ENCODE measurements at regions not wholly inside any gene's neighbourhood (a gene's known extent, or its start where the extent isn't known, plus 50 kb on each side); places are given as distances from the start of the nearest gene placed in this dataset.
A peak's percentile ranks its signal among the peaks of the same experiment; 100 is the strongest.

- H3K4me1 ChIP-seq (ENCODE audit: insufficient read depth, low read length): no peaks in the 10 kb centered on the region
- H3K4me3 ChIP-seq (ENCODE audit: low read length): no peak overlapping the region
- no peaks in the 10 kb centered on the region for H3K27me3 ChIP-seq (ENCODE audit: insufficient read depth, low read length)
- no peaks in the 10 kb centered on the region for H3K36me3 ChIP-seq (ENCODE audit: insufficient read depth, low read length)
- H2AFZ ChIP-seq (ENCODE audit: low read depth, low read length): no peak overlapping the region
- no peaks in the 10 kb centered on the region for H3K9me3 ChIP-seq (ENCODE audit: low read length)
Measured at GRCh38 chr10:4359003-4359402, 467.0 kb upstream of the AKR1E2 start.

GRCh38 chr10:4357911-4358310, 468.1 kb upstream of the AKR1E2 start:
- H2AFZ ChIP-seq (ENCODE audit: low read depth, low read length): no peak overlapping the region
- H3K9me3 ChIP-seq (ENCODE audit: low read length): no peaks in the 10 kb centered on the region
- peaks cover 8% of the 10 kb centered on the region for H3K4me1 ChIP-seq (ENCODE audit: insufficient read depth, low read length)
- no peaks in the 10 kb centered on the region for H3K27me3 ChIP-seq (ENCODE audit: insufficient read depth, low read length)
- no peak overlapping the region for H3K4me3 ChIP-seq (ENCODE audit: low read length)
- H3K36me3 ChIP-seq (ENCODE audit: insufficient read depth, low read length): no peaks in the 10 kb centered on the region

GRCh38 chr10:4355350-4355749, 470.7 kb upstream of the AKR1E2 start:
- Histone ChIP-seq H3K9me3 (ENCODE audit: low read length) (no peaks in the 10 kb centered on the region), H3K4me1 (ENCODE audit: insufficient read depth, low read length) (peaks cover 12% of the 10 kb centered on the region), H3K4me3 (ENCODE audit: low read length) (no peak overlapping the region), H3K36me3 (ENCODE audit: insufficient read depth, low read length) (no peaks in the 10 kb centered on the region), H2AFZ (ENCODE audit: low read depth, low read length) (no peak overlapping the region), H3K27me3 (ENCODE audit: insufficient read depth, low read length) (no peaks in the 10 kb centered on the region)

GRCh38 chr10:4354382-4354812, 471.6 kb upstream of the AKR1E2 start:
- Histone ChIP-seq H3K36me3 (ENCODE audit: insufficient read depth, low read length) (no peaks in the 10 kb centered on the region), H3K4me1 (ENCODE audit: insufficient read depth, low read length) (peaks cover 12% of the 10 kb centered on the region), H3K9me3 (ENCODE audit: low read length) (no peaks in the 10 kb centered on the region), H3K27me3 (ENCODE audit: insufficient read depth, low read length) (no peaks in the 10 kb centered on the region), H2AFZ (ENCODE audit: low read depth, low read length) (no peak overlapping the region), H3K4me3 (ENCODE audit: low read length) (no peak overlapping the region)

GRCh38 chr10:4353964-4354363, 472.0 kb upstream of the AKR1E2 start:
- Histone ChIP-seq H3K4me1 (ENCODE audit: insufficient read depth, low read length) (peaks cover 12% of the 10 kb centered on the region), H2AFZ (ENCODE audit: low read depth, low read length) (peak overlapping the region; percentile 35), H3K9me3 (ENCODE audit: low read length) (no peaks in the 10 kb centered on the region), H3K36me3 (ENCODE audit: insufficient read depth, low read length) (no peaks in the 10 kb centered on the region), H3K4me3 (ENCODE audit: low read length) (no peak overlapping the region), H3K27me3 (ENCODE audit: insufficient read depth, low read length) (no peaks in the 10 kb centered on the region)

- Histone ChIP-seq H3K27me3 (ENCODE audit: insufficient read depth, low read length) (no peaks in the 10 kb centered on the region), H3K36me3 (ENCODE audit: insufficient read depth, low read length) (no peaks in the 10 kb centered on the region), H3K4me3 (ENCODE audit: low read length) (no peak overlapping the region), H2AFZ (ENCODE audit: low read depth, low read length) (no peak overlapping the region), H3K4me1 (ENCODE audit: insufficient read depth, low read length) (peaks cover 12% of the 10 kb centered on the region), H3K9me3 (ENCODE audit: low read length) (no peaks in the 10 kb centered on the region)
Measured at GRCh38 chr10:4353059-4353655, 472.9 kb upstream of the AKR1E2 start.

- H3K27me3 ChIP-seq (ENCODE audit: insufficient read depth, low read length): no peaks in the 10 kb centered on the region
Measured at GRCh38 chr10:4352414-4352961, 473.5 kb upstream of the AKR1E2 start.

GRCh38 chr10:4351723-4352413, 474.1 kb upstream of the AKR1E2 start:
- no peaks in the 10 kb centered on the region for H3K9me3 ChIP-seq (ENCODE audit: low read length)
- no peaks in the 10 kb centered on the region for H3K27me3 ChIP-seq (ENCODE audit: insufficient read depth, low read length)
- no peak overlapping the region for H3K4me3 ChIP-seq (ENCODE audit: low read length)
- H2AFZ ChIP-seq (ENCODE audit: low read depth, low read length): no peak overlapping the region
- H3K4me1 ChIP-seq (ENCODE audit: insufficient read depth, low read length): peaks cover 12% of the 10 kb centered on the region
- no peaks in the 10 kb centered on the region for H3K36me3 ChIP-seq (ENCODE audit: insufficient read depth, low read length)

More at GRCh38 chr10:4352414-4352961, 473.5 kb upstream of the AKR1E2 start:
- no peaks in the 10 kb centered on the region for H3K36me3 ChIP-seq (ENCODE audit: insufficient read depth, low read length)
- no peaks in the 10 kb centered on the region for H3K9me3 ChIP-seq (ENCODE audit: low read length)
- no peak overlapping the region for H2AFZ ChIP-seq (ENCODE audit: low read depth, low read length)
- H3K4me3 ChIP-seq (ENCODE audit: low read length): no peak overlapping the region
- peaks cover 12% of the 10 kb centered on the region for H3K4me1 ChIP-seq (ENCODE audit: insufficient read depth, low read length)

GRCh38 chr10:4347397-4347796, 478.6 kb upstream of the AKR1E2 start:
- no peak overlapping the region for H3K4me3 ChIP-seq (ENCODE audit: low read length)
- no peaks in the 10 kb centered on the region for H3K9me3 ChIP-seq (ENCODE audit: low read length)
- H3K36me3 ChIP-seq (ENCODE audit: insufficient read depth, low read length): no peaks in the 10 kb centered on the region
- no peak overlapping the region for H2AFZ ChIP-seq (ENCODE audit: low read depth, low read length)
- H3K27me3 ChIP-seq (ENCODE audit: insufficient read depth, low read length): no peaks in the 10 kb centered on the region
- H3K4me1 ChIP-seq (ENCODE audit: insufficient read depth, low read length): no peaks in the 10 kb centered on the region

GRCh38 chr10:4345877-4346646, 479.9 kb upstream of the AKR1E2 start:
- Histone ChIP-seq H3K4me3 (ENCODE audit: low read length) (no peak overlapping the region), H3K4me1 (ENCODE audit: insufficient read depth, low read length) (no peaks in the 10 kb centered on the region), H3K36me3 (ENCODE audit: insufficient read depth, low read length) (no peaks in the 10 kb centered on the region), H2AFZ (ENCODE audit: low read depth, low read length) (no peak overlapping the region), H3K27me3 (ENCODE audit: insufficient read depth, low read length) (no peaks in the 10 kb centered on the region), H3K9me3 (ENCODE audit: low read length) (no peaks in the 10 kb centered on the region)

GRCh38 chr10:4344492-4344994, 481.5 kb upstream of the AKR1E2 start:
- Histone ChIP-seq H3K9me3 (ENCODE audit: low read length) (no peaks in the 10 kb centered on the region), H3K4me3 (ENCODE audit: low read length) (no peak overlapping the region), H3K27me3 (ENCODE audit: insufficient read depth, low read length) (no peaks in the 10 kb centered on the region), H3K4me1 (ENCODE audit: insufficient read depth, low read length) (no peaks in the 10 kb centered on the region), H2AFZ (ENCODE audit: low read depth, low read length) (no peak overlapping the region), H3K36me3 (ENCODE audit: insufficient read depth, low read length) (no peaks in the 10 kb centered on the region)

GRCh38 chr10:4343873-4344272, 482.1 kb upstream of the AKR1E2 start:
- no peaks in the 10 kb centered on the region for H3K36me3 ChIP-seq (ENCODE audit: insufficient read depth, low read length)
- H2AFZ ChIP-seq (ENCODE audit: low read depth, low read length): no peak overlapping the region
- H3K4me3 ChIP-seq (ENCODE audit: low read length): no peak overlapping the region
- H3K27me3 ChIP-seq (ENCODE audit: insufficient read depth, low read length): no peaks in the 10 kb centered on the region
- no peaks in the 10 kb centered on the region for H3K9me3 ChIP-seq (ENCODE audit: low read length)
- H3K4me1 ChIP-seq (ENCODE audit: insufficient read depth, low read length): no peaks in the 10 kb centered on the region

- no peak overlapping the region for H3K4me3 ChIP-seq (ENCODE audit: low read length)
- no peak overlapping the region for H2AFZ ChIP-seq (ENCODE audit: low read depth, low read length)
- no peaks in the 10 kb centered on the region for H3K36me3 ChIP-seq (ENCODE audit: insufficient read depth, low read length)
- H3K27me3 ChIP-seq (ENCODE audit: insufficient read depth, low read length): no peaks in the 10 kb centered on the region
- H3K9me3 ChIP-seq (ENCODE audit: low read length): no peaks in the 10 kb centered on the region
- H3K4me1 ChIP-seq (ENCODE audit: insufficient read depth, low read length): no peaks in the 10 kb centered on the region
Measured at GRCh38 chr10:4343091-4343490, 482.9 kb upstream of the AKR1E2 start.
